GM23338 (cell line): ENCODE measurements at regions not wholly inside any gene's neighbourhood (a gene's known extent, or its start where the extent isn't known, plus 50 kb on each side); places are given as distances from the start of the nearest gene placed in this dataset.

Experiments
- CREB1 ChIP-seq: fragments of 250-450 bp; sonication (Bioruptor Pico); IDR thresholded peaks from 2 replicates; pipeline ENCODE4 v1.5.0; 2020; ENCODE audit warnings: low read depth, mild to moderate bottlenecking, moderate library complexity
- CTCF ChIP-seq, 2 experiments: fragments of 200-600 bp in 1 of 2; sonication (generic) in 1 of 2; conservative IDR thresholded peaks; 2 replicates each; pipeline versions ENCODE4 v1.5.1 to v1.6.1; 2016 to 2017; ENCODE audit warnings: antibody characterized with exemption in 2 of 2, low read depth in 2 of 2, mild to moderate bottlenecking in 2 of 2, moderate library complexity in 1 of 2
- ETS1 ChIP-seq: IDR thresholded peaks from 2 replicates; pipeline ENCODE4 v1.6.1; 2016; ENCODE audit warnings: antibody characterized with exemption
- EZH2 ChIP-seq: fragments of 200-600 bp; sonication (generic); IDR thresholded peaks from one replicate; pipeline ENCODE4 v1.8.0; 2017; ENCODE audit warnings: antibody characterized with exemption, mild to moderate bottlenecking, low read depth; ENCODE audit not compliant: unreplicated experiment
- EZH2phosphoT487 ChIP-seq: fragments of 200-600 bp; sonication (generic); IDR thresholded peaks from one replicate; pipeline ENCODE4 v1.8.1; 2018; ENCODE audit warnings: antibody characterized with exemption; ENCODE audit not compliant: unreplicated experiment
- JUNB ChIP-seq: IDR thresholded peaks from one replicate; pipeline ENCODE4 v1.6.1; 2016; ENCODE audit warnings: antibody characterized with exemption; ENCODE audit not compliant: unreplicated experiment
- NANOG ChIP-seq: IDR thresholded peaks from 2 replicates; pipeline ENCODE4 v1.6.1; 2016; ENCODE audit warnings: antibody characterized with exemption, borderline replicate concordance
- POLR2AphosphoS5 ChIP-seq: IDR thresholded peaks from 2 replicates; pipeline ENCODE4 v1.6.1; 2016; ENCODE audit warnings: antibody characterized with exemption, low read depth
- REST ChIP-seq: IDR thresholded peaks from one replicate; pipeline ENCODE4 v1.6.1; 2018; ENCODE audit warnings: antibody characterized with exemption; ENCODE audit not compliant: unreplicated experiment
- STAT1 ChIP-seq: IDR thresholded peaks from one replicate; pipeline ENCODE4 v1.6.1; 2016; ENCODE audit warnings: antibody characterized with exemption; ENCODE audit not compliant: unreplicated experiment
- ZNF114 ChIP-seq: fragments of 250-450 bp; sonication (Bioruptor Pico); IDR thresholded peaks from 2 replicates; pipeline ENCODE4 v1.5.0; 2020; ENCODE audit warnings: mild to moderate bottlenecking, moderate library complexity
- ZNF331 ChIP-seq: fragments of 250-450 bp; sonication (Bioruptor Pico); IDR thresholded peaks from 2 replicates; pipeline ENCODE4 v1.5.0; 2020; ENCODE audit warnings: low read depth, mild to moderate bottlenecking, moderate library complexity
- ZNF462 ChIP-seq: fragments of 250-450 bp; sonication (Bioruptor Pico); IDR thresholded peaks from 2 replicates; pipeline ENCODE4 v1.5.0; 2020; ENCODE audit warnings: mild to moderate bottlenecking, moderate library complexity

GRCh38 chr9:80163889-80164288, 592.1 kb downstream of the TLE4 start:
- TF ChIP-seq CTCF (conservative IDR thresholded peaks at IDR 0.05; ENCODE audit: low read depth in 2 of 2) (no peak), EZH2 (no peak), POLR2AphosphoS5 (no peak), CREB1 (CRISPR knock-in tag) (no peak), ETS1 (no peak), EZH2phosphoT487 (no peak), NANOG (no peak), JUNB (no peak), REST (no peak), ZNF114 (no peak), ZNF331 (CRISPR knock-in tag) (no peak), STAT1 (no peak), ZNF462 (CRISPR knock-in tag) (no peak)
